Astrocyte of the cerebellum (primary cell): ENCODE measurements at regions not wholly inside any gene's neighbourhood (a gene's known extent, or its start where the extent isn't known, plus 50 kb on each side); places are given as distances from the start of the nearest gene placed in this dataset.
"Not testable (repeated sequence)": the region's sequence is repeated elsewhere in the genome, so short reads cannot be mapped to it uniquely, and the experiment has no call there.

Experiments
- DNase-seq: peaks from one replicate; pipeline ENCODE4 v3.0.0-alpha.2; 2011; ENCODE audit warnings: low read depth
- H3K4me3 ChIP-seq: 2 replicates; pipeline ENCODE4 v1.5.1; 2011; ENCODE audit warnings: mild to moderate bottlenecking, low read depth, low read length, moderate library complexity
- in situ Hi-C: cut with HindIII; loops from 2 replicates; pipeline ENCODE4 v1.10.0; 2017; ENCODE audit warnings: low sequenced_read_pairs
- TF ChIP-seq, protein P1 (sequence below): IDR thresholded peaks from 2 replicates; pipeline ENCODE4 v1.5.1; 2012; ENCODE audit warnings: low read length, low read depth, moderate library complexity, mild to moderate bottlenecking; ENCODE audit errors: missing control alignments

DNA sequence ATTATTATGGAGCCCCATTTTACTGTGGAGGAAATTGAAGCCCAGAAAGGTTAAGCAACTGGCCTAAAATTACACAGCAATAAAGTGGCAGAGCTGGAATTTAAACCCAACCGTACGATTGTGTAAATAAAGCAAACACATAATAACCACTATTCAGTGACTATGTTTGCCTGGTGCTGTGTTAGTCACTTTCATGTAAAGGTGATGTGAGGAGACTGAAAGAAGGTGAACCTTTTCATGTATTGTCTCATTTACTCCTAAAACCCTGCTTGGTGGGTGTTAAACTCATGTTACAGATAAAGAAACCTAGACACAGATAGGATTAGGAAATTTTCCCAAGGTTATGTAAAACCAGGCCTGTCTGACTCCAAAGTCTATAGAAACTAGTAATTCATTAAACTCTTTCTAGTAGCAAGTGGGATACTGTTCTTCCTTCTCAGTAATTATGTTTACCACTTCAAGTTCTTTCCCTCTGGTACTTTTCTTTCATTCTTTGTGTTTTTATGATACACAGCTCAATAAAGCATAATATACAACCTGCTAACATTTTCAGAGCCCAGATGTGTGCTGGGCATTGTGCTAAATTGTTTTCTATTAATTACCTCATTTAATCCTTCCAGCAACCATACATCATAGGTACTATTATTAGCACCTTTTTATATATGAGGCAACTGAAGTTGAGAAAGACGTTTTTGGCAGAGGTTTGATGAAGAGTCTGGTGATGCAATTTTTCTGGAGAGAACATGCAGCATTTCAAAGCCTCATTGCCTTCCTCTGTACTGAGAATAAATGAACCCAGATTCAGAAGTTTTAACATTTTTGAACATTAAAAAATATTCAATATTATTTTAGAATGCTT is 202.7 kb downstream of the SPRY1 start:
- in situ Hi-C loops = no loop called here
- no peak overlapping the region for H3K4me3 ChIP-seq
- TF ChIP-seq, protein P1, sequence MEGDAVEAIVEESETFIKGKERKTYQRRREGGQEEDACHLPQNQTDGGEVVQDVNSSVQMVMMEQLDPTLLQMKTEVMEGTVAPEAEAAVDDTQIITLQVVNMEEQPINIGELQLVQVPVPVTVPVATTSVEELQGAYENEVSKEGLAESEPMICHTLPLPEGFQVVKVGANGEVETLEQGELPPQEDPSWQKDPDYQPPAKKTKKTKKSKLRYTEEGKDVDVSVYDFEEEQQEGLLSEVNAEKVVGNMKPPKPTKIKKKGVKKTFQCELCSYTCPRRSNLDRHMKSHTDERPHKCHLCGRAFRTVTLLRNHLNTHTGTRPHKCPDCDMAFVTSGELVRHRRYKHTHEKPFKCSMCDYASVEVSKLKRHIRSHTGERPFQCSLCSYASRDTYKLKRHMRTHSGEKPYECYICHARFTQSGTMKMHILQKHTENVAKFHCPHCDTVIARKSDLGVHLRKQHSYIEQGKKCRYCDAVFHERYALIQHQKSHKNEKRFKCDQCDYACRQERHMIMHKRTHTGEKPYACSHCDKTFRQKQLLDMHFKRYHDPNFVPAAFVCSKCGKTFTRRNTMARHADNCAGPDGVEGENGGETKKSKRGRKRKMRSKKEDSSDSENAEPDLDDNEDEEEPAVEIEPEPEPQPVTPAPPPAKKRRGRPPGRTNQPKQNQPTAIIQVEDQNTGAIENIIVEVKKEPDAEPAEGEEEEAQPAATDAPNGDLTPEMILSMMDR = no peak
- no peak for DNase-seq

DNA sequence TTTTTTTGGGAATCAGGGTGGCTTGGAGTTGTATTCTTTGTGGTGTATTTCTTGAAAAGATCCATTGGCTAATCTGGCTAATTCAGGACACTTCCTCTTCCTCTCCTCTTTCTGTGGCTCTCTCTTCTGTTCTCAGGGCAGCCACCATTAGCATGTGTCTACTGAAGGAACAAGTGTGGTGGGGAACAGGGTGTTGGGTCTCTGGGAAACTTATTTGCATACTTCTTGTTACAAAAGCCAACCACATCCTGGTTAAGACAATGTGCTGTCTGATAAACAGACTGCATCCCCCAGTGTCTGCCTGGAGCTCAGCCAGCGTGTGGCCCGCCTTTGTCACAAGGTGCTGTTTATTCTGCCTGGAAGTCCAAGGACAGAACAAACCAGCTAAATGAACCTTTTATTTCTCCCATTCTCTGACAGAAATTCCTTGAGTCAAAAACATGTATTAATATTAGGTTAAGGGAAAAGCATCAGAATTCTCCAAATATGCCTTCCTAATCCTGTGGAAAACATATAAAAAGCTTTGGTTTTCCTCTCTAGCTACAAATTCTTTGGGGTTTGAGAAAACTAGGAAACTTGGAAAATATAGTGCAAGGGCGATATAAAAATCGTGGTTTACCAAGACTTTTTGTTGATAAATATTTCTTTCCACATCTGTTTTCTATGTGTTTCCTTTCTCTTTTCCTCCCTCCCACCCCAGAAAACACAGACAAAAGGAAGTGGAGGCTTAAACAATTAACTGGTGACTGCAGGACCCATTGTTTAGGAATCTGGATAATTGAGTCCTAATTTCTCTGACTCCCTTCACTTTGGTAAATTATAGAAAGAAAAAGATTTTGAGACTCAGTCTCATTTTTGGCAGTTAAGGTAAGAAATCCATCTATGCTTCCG is 203.6 kb downstream of the SPRY1 start:
- H3K4me3 ChIP-seq = no peak overlapping the region
- peak; percentile 24 for DNase-seq
- in situ Hi-C loops = no loop called here
- TF ChIP-seq, protein P1 = no peak

DNA sequence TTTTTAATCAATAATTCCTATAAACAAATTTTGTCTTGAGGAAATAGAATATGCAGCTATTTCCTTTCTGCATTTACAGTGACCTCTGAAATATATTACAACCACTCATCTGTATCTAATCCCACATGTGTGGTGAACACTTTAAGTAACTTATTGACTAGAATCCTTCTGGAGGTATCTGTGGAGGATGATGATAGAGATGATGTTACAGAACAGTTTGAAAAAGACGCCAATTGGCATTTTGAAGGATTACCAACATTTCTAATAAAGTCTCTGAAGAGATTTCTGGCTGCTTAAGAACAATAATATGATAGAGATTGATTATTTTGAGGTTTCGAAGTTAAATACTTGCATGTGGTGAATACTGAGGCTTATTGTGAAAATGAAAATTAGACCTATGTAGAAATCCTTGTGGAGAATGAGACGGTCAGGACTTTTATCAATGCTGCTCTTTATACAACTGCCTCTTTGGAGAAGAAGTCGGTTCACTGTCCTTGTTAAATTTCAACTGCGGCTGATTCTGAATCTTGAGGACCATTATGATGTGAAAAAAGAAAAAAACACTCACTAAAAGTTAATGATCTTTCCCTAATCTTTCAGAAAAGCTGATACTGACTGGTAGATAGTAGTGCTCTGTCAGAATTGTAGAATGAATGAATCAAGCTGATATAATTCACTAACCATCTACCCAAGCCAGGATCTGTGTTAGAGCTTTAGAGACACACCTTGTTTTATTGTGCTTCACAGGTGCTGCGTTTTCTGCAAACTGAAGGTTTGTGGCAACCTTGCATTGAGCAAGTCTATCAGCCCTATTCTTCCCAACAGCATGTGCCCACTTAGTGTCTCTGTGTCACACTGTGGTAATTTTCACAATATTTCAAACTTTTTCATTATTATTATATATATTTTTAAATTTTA is 204.7 kb downstream of the SPRY1 start:
- in situ Hi-C loops = no loop called here
- TF ChIP-seq, protein P1 = no peak
- no peak overlapping the region for H3K4me3 ChIP-seq
- no peak for DNase-seq

DNA sequence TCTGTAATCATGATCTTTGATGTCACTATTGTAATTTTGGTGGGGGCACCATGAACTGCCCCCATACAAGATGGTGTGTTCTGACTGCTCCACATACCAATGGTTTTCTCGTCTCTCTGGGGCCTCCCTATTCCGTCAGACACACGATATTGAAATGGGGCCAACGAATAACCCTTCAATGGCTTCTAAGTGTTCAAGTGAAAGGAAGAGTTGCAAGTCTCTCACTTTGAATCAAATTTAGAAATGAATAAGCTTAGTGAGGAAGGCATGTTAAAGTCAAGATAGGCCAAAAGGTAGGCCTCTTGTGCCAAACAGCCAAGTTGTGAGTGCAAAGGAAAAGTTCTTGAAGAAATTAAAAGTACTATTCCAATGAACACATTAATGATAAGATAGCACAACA is 205.4 kb downstream of the SPRY1 start:
- DNase-seq = no peak
- in situ Hi-C loops = no loop called here
- H3K4me3 ChIP-seq = no peak overlapping the region
- TF ChIP-seq, protein P1 = no peak

DNA sequence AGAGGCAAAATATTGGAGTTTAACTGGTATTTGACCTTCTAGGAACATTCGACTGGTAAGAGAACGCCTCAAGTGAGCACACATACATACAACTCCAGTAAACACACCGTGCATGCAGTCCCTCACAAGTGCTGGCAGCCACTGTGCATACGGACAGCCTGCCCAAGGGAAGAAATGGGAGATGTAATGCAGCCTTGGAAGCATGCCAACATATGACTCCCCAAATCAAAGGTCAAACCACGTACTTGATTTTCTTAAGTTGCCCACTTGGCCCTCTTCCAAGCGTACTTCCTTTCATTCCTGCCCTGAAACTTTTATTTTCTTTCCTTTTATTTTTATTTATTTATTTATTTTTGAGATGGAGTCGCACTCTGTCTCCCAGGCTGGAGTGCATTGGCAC is 206.6 kb downstream of the SPRY1 start:
- TF ChIP-seq, protein P1 = no peak
- DNase-seq = no peak
- in situ Hi-C loops = no loop called here
- H3K4me3 ChIP-seq = no peak overlapping the region

DNA sequence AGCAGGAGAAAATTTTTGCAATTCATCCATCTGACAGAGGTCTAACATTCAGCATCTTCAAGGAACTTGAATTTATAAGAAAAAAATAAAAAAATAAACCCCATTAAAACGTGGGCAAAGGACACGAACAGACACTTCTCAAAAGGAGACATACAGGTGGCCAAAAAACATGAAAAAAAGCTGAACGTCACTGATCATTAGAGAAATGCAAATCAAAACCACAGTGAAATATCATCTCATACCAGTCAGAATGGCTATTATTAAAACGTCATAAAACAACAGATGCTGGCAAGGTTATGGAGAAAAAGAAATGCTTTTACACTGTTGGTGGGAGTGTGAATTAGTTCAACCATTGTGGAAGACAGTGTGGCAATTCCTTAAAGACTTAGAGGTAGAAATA is 209.2 kb downstream of the SPRY1 start:
- DNase-seq, H3K4me3 ChIP-seq, in situ Hi-C loops: not testable (repeated sequence)
